ENCODE measurements at regions not wholly inside any gene's neighbourhood (a gene's known extent, or its start where the extent isn't known, plus 50 kb on each side); places are given as distances from the start of the nearest gene placed in this dataset.

GRCh38 chr3:110932567-110932966 lies 139.0 kb upstream of the NECTIN3 start:
- Histone ChIP-seq H3K4me1 (no peaks in the 10 kb centered on the region), H3K9me3 (no peaks in the 10 kb centered on the region), H3K36me3 (no peaks in the 10 kb centered on the region), H3K27ac (no peak overlapping the region), H3K27me3 (no peaks in the 10 kb centered on the region), H3K4me3 (replicated peaks in 1 of 3) (no peak overlapping the region)
- DNase-seq = no peak
- intact Hi-C loops (cut with DNase I) = no loop called here
- WGBS, 2 donors = 41 to 44% methylated on average over 1 of the region's 1 CpG
- no peak for TF ChIP-seq CTCF (IDR thresholded peaks at IDR 0.05)
- TF ChIP-seq POLR2A (IDR thresholded peaks at IDR 0.05) = no peak

- Histone ChIP-seq H3K4me1 (no peaks in the 10 kb centered on the region), H3K36me3 (no peaks in the 10 kb centered on the region), H3K27ac (no peak overlapping the region), H3K27me3 (no peaks in the 10 kb centered on the region), H3K4me3 (replicated peaks in 1 of 3) (no peak overlapping the region), H3K9me3 (no peaks in the 10 kb centered on the region)
- intact Hi-C loops (cut with DNase I) = no loop called here
- WGBS, 2 donors = 92 to 93% methylated on average over 4 of the region's 4 CpGs
- DNase-seq = no peak
- TF ChIP-seq POLR2A (IDR thresholded peaks at IDR 0.05) = no peak
- no peak for TF ChIP-seq CTCF (IDR thresholded peaks at IDR 0.05)
Measured at GRCh38 chr3:110933821-110934426, 137.7 kb upstream of the NECTIN3 start.

DNA sequence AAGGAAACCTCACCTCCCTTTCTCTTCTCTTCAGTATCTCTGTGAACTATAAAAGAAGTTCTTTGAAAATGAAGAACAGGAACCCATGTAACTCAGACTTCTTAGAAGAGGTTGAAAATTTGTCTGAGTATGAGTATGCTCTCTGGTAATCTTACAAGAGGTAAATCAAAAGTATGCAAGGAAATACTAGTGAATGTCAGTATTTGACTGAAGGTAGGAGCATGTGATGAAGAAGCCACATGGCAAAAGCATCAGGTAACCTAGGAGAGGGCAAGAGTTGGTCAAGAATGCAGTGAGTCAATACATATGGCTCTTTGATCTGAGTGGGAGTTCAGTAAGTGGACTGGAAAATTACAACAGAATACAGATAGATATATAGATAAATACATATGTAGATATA lies 133.0 kb upstream of the NECTIN3 start:
- Histone ChIP-seq H3K4me3 (replicated peaks in 1 of 3) (no peak overlapping the region), H3K36me3 (no peaks in the 10 kb centered on the region), H3K27me3 (no peaks in the 10 kb centered on the region), H3K27ac (no peak overlapping the region), H3K9me3 (no peaks in the 10 kb centered on the region), H3K4me1 (no peaks in the 10 kb centered on the region)
- DNase-seq = no peak
- TF ChIP-seq CTCF (IDR thresholded peaks at IDR 0.05) (no peak), POLR2A (IDR thresholded peaks at IDR 0.05) (no peak)
- intact Hi-C loops (cut with DNase I) = loop anchor here (5.0 kb wide), 1 partner anchor 256 kb away; no protein-coding TSS in a partner anchor

- intact Hi-C loops (cut with DNase I) = no loop called here
- H3K4me3 ChIP-seq (replicated peaks in 1 of 3) = no peak overlapping the region
- no peaks in the 10 kb centered on the region for H3K4me1 ChIP-seq
- H3K9me3 ChIP-seq = no peaks in the 10 kb centered on the region
- 62 to 69% methylated on average over 1 of the region's 1 CpG for WGBS, 2 donors
- no peaks in the 10 kb centered on the region for H3K27me3 ChIP-seq
- H3K36me3 ChIP-seq = no peaks in the 10 kb centered on the region
- H3K27ac ChIP-seq = no peak overlapping the region
- no peak for DNase-seq
- TF ChIP-seq CTCF (IDR thresholded peaks at IDR 0.05) (no peak), POLR2A (IDR thresholded peaks at IDR 0.05) (no peak)
Measured at GRCh38 chr3:110940055-110940454, 131.6 kb upstream of the NECTIN3 start.

- Histone ChIP-seq H3K27ac (no peak overlapping the region), H3K36me3 (no peaks in the 10 kb centered on the region), H3K9me3 (no peaks in the 10 kb centered on the region), H3K4me1 (no peaks in the 10 kb centered on the region), H3K27me3 (no peaks in the 10 kb centered on the region), H3K4me3 (replicated peaks in 1 of 3) (no peak overlapping the region)
- no peak for TF ChIP-seq POLR2A (IDR thresholded peaks at IDR 0.05)
- no peak for TF ChIP-seq CTCF (IDR thresholded peaks at IDR 0.05)
- DNase-seq = no peak
- intact Hi-C loops (cut with DNase I) = no loop called here
- 92 to 100% methylated on average over 1 of the region's 1 CpG for WGBS, 2 donors
Measured at GRCh38 chr3:110944782-110945181, 126.8 kb upstream of the NECTIN3 start.
